SJSA1 (cell line): ENCODE measurements at regions not wholly inside any gene's neighbourhood (a gene's known extent, or its start where the extent isn't known, plus 50 kb on each side); places are given as distances from the start of the nearest gene placed in this dataset.

Experiments used
- DNase-seq, 2 experiments: peaks; one replicate each; pipeline ENCODE4 v3.0.0-alpha.2; 2015 to 2020; ENCODE audit warnings: low spot score in 2 of 2, low read depth in 1 of 2
- H3K27ac ChIP-seq: fragments of 250-450 bp; sonication (Bioruptor Pico); 2 replicates; pipeline ENCODE4 v1.5.1; 2020; ENCODE audit warnings: mild to moderate bottlenecking, moderate library complexity
- H3K27me3 ChIP-seq: fragments of 250-450 bp; sonication (Bioruptor Pico); replicated peaks from 2 replicates; pipeline ENCODE4 v1.5.1; 2020; ENCODE audit warnings: mild to moderate bottlenecking, moderate library complexity
- H3K36me3 ChIP-seq: fragments of 250-450 bp; sonication (Bioruptor Pico); 2 replicates; pipeline ENCODE4 v1.5.1; 2020; ENCODE audit warnings: mild to moderate bottlenecking
- H3K4me1 ChIP-seq: fragments of 250-450 bp; sonication (Bioruptor Pico); replicated peaks from 2 replicates; pipeline ENCODE4 v1.6.1; 2021; ENCODE audit warnings: mild to moderate bottlenecking
- H3K4me3 ChIP-seq: fragments of 250-450 bp; sonication (Bioruptor Pico); 2 replicates; pipeline ENCODE4 v1.5.1; 2020; ENCODE audit warnings: mild to moderate bottlenecking
- H3K9me3 ChIP-seq: fragments of 250-450 bp; sonication (Bioruptor Pico); replicated peaks from 2 replicates; pipeline ENCODE4 v1.5.1; 2020; ENCODE audit warnings: mild to moderate bottlenecking

GRCh38 chrX:109312757-109313156 is 169.1 kb downstream of the GUCY2F start:
- Histone ChIP-seq H3K27me3 (no peaks in the 10 kb centered on the region), H3K4me1 (no peaks in the 10 kb centered on the region), H3K9me3 (no peaks in the 10 kb centered on the region), H3K27ac (no peak overlapping the region), H3K4me3 (no peak overlapping the region), H3K36me3 (no peaks in the 10 kb centered on the region)
- DNase-seq: no peak

- no peaks in the 10 kb centered on the region for H3K9me3 ChIP-seq
- no peaks in the 10 kb centered on the region for H3K36me3 ChIP-seq
- no peak for DNase-seq
- H3K27ac ChIP-seq: no peak overlapping the region
- no peaks in the 10 kb centered on the region for H3K4me1 ChIP-seq
- H3K4me3 ChIP-seq: no peak overlapping the region
- no peaks in the 10 kb centered on the region for H3K27me3 ChIP-seq
These were observed 171.9 kb downstream of the GUCY2F start for GRCh38 chrX:109310031-109310430.

GRCh38 chrX:109301177-109301576 is 180.7 kb downstream of the GUCY2F start:
- H3K27me3 ChIP-seq: no peaks in the 10 kb centered on the region
- no peak overlapping the region for H3K4me3 ChIP-seq
- no peak for DNase-seq
- no peaks in the 10 kb centered on the region for H3K4me1 ChIP-seq
- H3K27ac ChIP-seq: no peak overlapping the region
- H3K9me3 ChIP-seq: no peaks in the 10 kb centered on the region
- H3K36me3 ChIP-seq: no peaks in the 10 kb centered on the region

- H3K9me3 ChIP-seq: no peaks in the 10 kb centered on the region
- no peak overlapping the region for H3K4me3 ChIP-seq
- no peak for DNase-seq
- no peaks in the 10 kb centered on the region for H3K4me1 ChIP-seq
- no peaks in the 10 kb centered on the region for H3K36me3 ChIP-seq
- H3K27me3 ChIP-seq: no peaks in the 10 kb centered on the region
- H3K27ac ChIP-seq: no peak overlapping the region
These were observed 181.5 kb downstream of the GUCY2F start for GRCh38 chrX:109300415-109300814.

GRCh38 chrX:109299091-109299490 is 182.8 kb downstream of the GUCY2F start:
- no peaks in the 10 kb centered on the region for H3K36me3 ChIP-seq
- H3K27me3 ChIP-seq: no peaks in the 10 kb centered on the region
- no peak overlapping the region for H3K27ac ChIP-seq
- H3K4me3 ChIP-seq: no peak overlapping the region
- H3K9me3 ChIP-seq: no peaks in the 10 kb centered on the region
- no peaks in the 10 kb centered on the region for H3K4me1 ChIP-seq
- DNase-seq: no peak

- no peak for DNase-seq
- Histone ChIP-seq H3K9me3 (no peaks in the 10 kb centered on the region), H3K4me1 (no peaks in the 10 kb centered on the region), H3K27me3 (no peaks in the 10 kb centered on the region), H3K36me3 (no peaks in the 10 kb centered on the region), H3K27ac (no peak overlapping the region), H3K4me3 (no peak overlapping the region)
These were observed 187.6 kb downstream of the GUCY2F start for GRCh38 chrX:109294097-109294814.

GRCh38 chrX:109283870-109284269 is 198.0 kb downstream of the GUCY2F start:
- no peak for DNase-seq
- no peak overlapping the region for H3K27ac ChIP-seq
- H3K36me3 ChIP-seq: no peaks in the 10 kb centered on the region
- H3K27me3 ChIP-seq: no peaks in the 10 kb centered on the region
- H3K4me1 ChIP-seq: no peaks in the 10 kb centered on the region
- H3K9me3 ChIP-seq: no peaks in the 10 kb centered on the region
- H3K4me3 ChIP-seq: no peak overlapping the region

GRCh38 chrX:109281483-109282275 is 200.2 kb downstream of the GUCY2F start:
- Histone ChIP-seq H3K4me3 (no peak overlapping the region), H3K4me1 (no peaks in the 10 kb centered on the region), H3K9me3 (no peaks in the 10 kb centered on the region), H3K36me3 (no peaks in the 10 kb centered on the region), H3K27ac (no peak overlapping the region), H3K27me3 (no peaks in the 10 kb centered on the region)
- no peak for DNase-seq

GRCh38 chrX:109274806-109275205 is 207.1 kb downstream of the GUCY2F start:
- Histone ChIP-seq H3K9me3 (no peaks in the 10 kb centered on the region), H3K27ac (no peak overlapping the region), H3K4me3 (no peak overlapping the region), H3K4me1 (no peaks in the 10 kb centered on the region), H3K27me3 (no peaks in the 10 kb centered on the region), H3K36me3 (no peaks in the 10 kb centered on the region)
- DNase-seq: no peak

- H3K4me3 ChIP-seq: no peak overlapping the region
These were observed 211.1 kb downstream of the GUCY2F start for GRCh38 chrX:109270580-109271484.

GRCh38 chrX:109268340-109268739 is 213.5 kb downstream of the GUCY2F start:
- Histone ChIP-seq H3K4me3 (no peak overlapping the region), H3K9me3 (no peaks in the 10 kb centered on the region), H3K27me3 (no peaks in the 10 kb centered on the region), H3K4me1 (no peaks in the 10 kb centered on the region), H3K36me3 (no peaks in the 10 kb centered on the region), H3K27ac (no peak overlapping the region)
- no peak for DNase-seq

More at GRCh38 chrX:109270580-109271484, 211.1 kb downstream of the GUCY2F start:
- no peaks in the 10 kb centered on the region for H3K9me3 ChIP-seq
- no peak for DNase-seq
- no peaks in the 10 kb centered on the region for H3K4me1 ChIP-seq
- H3K27me3 ChIP-seq: no peaks in the 10 kb centered on the region
- H3K27ac ChIP-seq: no peak overlapping the region
- no peaks in the 10 kb centered on the region for H3K36me3 ChIP-seq

- DNase-seq: no peak
- Histone ChIP-seq H3K4me3 (no peak overlapping the region), H3K27ac (no peak overlapping the region), H3K9me3 (no peaks in the 10 kb centered on the region), H3K27me3 (no peaks in the 10 kb centered on the region), H3K36me3 (no peaks in the 10 kb centered on the region), H3K4me1 (no peaks in the 10 kb centered on the region)
These were observed 215.9 kb downstream of the GUCY2F start for GRCh38 chrX:109266034-109266433.

GRCh38 chrX:109264878-109265277 is 217.0 kb downstream of the GUCY2F start:
- Histone ChIP-seq H3K27me3 (no peaks in the 10 kb centered on the region), H3K9me3 (no peaks in the 10 kb centered on the region), H3K27ac (no peak overlapping the region), H3K4me1 (no peaks in the 10 kb centered on the region), H3K36me3 (no peaks in the 10 kb centered on the region), H3K4me3 (no peak overlapping the region)
- no peak for DNase-seq

GRCh38 chrX:109261279-109261678 is 220.6 kb downstream of the GUCY2F start:
- H3K9me3 ChIP-seq: no peaks in the 10 kb centered on the region
- no peak for DNase-seq
- no peak overlapping the region for H3K27ac ChIP-seq
- H3K27me3 ChIP-seq: no peaks in the 10 kb centered on the region
- H3K4me1 ChIP-seq: no peaks in the 10 kb centered on the region
- H3K36me3 ChIP-seq: no peaks in the 10 kb centered on the region
- no peak overlapping the region for H3K4me3 ChIP-seq
